Activated CD4-positive, alpha-beta T cell treated with anti-CD3 and anti-CD28 coated beads, Interleukin-10, Interleukin-2, amounts not matched to agents 100 ng/mL and 50 ng/mL, durations not matched to agents 16 hours and 8 hours (primary cell): ENCODE measurements at regions not wholly inside any gene's neighbourhood (a gene's known extent, or its start where the extent isn't known, plus 50 kb on each side); places are given as distances from the start of the nearest gene placed in this dataset.

Source experiments
- DNase-seq: peaks from one replicate; pipeline ENCODE4 v3.0.0-alpha.2; 2020

DNA sequence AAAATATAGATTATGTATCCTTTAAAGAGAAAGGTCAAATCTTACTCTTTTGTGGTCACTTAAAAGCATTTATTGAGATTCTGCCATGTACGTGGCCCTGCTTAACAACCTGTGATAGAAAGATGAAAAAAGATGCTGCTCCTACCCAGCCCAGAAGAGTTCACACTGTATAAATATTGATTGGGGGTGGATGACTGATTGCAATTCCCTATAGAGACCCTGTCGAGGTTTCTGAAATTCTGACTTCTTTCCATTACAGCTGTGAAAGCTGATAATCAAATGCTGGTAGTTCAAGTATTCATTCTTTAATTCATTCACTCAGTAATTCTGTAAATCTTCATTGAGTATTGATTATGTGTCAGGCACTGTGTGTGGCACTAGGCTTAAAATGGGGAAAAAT, 114.1 kb upstream of the CHL1 start:
- DNase-seq: no peak

DNA sequence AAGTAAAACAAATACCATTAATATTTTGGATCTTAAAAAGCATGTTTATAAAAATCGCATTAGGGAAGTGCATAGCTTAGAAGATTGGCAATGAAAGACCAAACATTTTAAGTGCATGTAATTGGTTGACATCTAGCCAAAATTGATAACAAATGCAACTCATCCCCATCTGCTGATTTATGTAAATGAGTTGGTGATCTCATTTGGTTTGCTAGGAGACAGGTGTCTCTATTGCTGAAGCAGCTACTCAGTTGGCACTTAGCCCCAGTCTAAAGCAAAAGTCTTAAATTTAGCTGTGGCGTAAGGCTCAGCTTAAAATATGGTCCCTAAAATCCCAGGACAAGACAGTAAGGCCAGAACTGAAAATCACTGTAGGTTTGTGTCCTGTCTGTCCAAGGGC, 113.5 kb upstream of the CHL1 start:
- no peak for DNase-seq

DNA sequence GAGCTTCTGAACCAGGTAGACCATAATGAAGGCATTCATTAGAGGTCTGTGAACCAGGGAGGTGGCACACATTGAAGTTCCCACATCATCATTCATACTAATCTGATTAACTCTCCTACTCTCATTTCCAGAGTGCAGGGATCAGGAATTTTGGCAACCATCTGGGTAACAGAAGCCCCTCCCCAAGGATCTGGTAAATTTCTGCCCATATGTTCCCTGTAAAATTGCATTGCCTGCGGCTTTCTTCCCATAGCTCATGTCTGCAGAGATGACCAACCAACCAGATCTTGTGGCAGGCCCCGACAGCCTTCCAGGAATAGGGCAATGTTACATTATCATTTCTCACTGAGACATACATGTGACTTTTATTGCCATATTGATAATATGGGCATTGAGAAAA, 111.4 kb upstream of the CHL1 start:
- DNase-seq: no peak

DNA sequence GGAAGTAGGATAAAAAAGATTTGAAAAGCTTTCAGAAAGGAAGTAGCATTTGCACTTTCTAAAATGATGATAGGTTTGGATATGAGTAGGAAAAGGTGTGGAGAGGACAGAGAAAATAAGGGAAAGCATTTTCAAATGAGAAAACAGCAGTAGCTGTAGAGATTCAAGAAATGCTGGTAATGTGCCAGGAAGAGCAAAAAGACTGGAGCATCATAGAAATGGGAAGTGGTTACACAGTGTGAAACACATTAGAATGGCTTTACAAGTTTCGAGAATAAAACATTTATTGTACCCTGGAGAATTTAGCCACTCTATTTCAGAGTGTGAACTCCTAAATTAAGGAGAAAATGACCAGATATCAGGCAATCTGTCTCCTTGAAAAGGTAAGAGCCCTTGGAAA, 108.3 kb upstream of the CHL1 start:
- no peak for DNase-seq

DNA sequence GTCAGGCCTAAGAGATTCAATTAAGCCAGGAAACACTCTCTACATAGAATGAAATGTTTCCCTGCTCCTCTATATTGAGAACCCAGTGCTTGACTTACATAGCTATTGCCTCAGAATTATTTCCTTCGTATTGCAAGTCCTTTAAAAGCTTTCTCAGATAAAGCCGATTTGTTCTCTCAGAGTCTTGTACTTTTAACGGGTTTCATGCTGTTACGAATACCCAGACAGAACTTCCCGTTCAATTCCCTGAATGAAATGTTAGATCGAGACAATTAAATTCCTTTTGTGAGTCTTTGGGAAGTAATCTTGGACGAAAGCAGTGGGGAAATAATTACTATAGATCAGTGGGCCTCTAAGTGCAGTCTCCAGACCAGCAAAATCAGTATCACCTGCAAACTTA, 102.8 kb upstream of the CHL1 start:
- DNase-seq: no peak

DNA sequence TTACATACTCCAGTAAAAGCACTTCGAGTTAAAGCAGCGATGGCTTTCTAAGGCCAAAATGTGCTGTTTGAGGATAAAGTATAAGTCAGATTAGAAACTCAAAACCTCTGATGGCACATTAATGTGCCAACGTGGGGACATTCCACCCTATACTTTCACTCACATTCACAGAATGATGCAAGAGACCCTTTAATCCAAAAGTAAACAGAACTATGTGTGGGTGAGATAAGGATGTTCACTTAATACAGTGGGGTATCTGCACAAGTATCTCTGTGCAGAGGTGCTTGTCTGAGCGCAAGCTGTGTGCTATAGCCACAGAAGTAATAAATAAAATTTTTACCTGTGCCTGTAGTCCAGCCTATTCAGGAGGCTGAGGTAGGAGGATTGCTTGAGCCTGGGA, 100.3 kb upstream of the CHL1 start:
- DNase-seq: no peak

DNA sequence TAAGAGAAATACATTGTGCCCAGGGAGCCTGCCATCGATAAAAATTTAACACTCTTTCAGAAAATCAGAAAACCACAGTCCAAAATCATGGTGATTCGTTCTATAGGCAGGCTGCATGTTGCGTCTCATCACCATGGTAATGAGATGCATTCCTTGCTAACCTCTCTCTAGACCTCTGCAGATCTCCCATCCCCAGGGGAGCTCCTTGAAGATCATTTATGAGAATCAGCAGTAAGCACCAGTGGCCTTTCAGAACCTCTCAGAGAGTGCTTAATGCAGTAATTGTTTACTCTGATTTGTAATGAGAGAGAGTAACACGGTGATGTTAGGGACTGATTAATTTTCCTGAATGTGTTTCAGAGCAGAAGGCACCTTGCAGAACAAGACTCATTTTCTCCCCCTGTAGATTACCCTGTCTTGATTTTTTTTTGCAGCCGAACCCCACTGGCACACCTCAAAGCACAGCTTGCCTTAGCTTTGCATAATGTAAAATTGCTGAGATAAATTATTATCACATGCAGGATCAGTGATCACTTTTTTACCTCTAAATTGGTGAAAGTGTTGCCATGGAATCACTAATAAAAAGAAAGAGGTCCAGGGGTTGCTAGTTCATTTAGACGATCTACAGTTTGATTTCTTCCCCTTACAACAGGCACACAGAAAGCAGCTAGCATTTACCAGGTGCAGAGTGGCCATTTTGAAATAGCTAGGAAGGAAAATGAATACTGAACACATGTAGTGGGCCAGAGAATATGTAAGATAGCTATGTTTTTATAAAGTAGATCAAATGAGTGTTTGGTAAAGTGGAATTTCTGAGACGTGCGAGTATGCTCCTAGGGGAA, 98.9 kb upstream of the CHL1 start:
- no peak for DNase-seq

DNA sequence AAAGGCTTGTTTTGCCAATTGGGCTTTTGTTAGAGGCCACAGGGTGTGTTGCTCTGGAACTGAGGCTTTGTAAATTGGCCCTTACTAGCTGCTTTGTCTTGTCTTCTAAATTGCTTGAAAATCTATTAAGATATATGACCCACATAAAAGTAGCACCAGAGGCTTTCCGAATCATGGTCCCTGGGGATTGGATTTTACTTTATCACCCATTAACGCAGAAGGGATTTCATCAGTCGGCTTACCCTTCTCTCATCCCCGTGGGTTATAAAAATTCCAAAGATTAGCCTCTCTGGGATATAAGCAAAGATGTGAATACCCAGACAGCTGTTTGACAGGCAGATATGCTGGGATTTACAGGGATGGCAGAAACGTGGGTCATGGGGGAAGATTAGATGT, 98.3 kb upstream of the CHL1 start:
- DNase-seq: no peak

DNA sequence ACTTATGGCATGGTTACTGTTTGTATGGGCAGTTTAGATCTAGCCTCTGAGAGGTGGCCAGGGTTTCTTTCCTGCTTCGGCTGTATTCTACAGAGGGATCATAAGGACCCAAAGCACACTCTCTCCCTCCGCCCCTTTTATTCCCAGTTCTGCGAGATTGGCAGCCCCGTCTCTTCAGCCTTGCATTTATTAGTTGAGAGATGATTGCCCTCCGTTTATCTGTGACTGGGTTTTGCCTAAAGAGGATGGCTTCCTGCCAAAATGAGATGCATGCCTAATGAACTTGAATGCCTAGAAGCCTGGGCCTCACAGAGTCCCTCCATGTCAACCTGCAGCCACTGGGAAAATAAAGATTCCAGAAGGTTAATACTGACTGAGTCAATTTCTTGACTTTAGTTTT, 97.1 kb upstream of the CHL1 start:
- DNase-seq: no peak

DNA sequence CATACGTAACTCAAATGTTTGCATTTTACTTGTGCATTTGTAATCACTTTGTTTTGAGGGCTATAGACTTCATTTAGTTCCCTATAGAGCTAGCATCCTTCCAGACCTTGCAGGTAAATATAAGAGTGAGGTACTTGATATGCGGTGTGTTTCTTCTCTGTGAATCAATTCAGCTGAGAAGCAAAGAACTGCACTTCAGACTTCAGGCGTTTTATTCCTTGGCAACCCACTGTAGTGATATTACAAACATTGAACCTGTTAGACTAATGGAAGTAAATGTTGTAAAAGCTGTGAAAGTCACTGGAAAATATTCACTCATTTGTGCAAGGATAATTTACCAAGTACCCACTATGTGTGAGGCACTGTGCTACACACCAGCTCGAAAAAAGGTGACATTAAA, 94.1 kb upstream of the CHL1 start:
- no peak for DNase-seq

DNA sequence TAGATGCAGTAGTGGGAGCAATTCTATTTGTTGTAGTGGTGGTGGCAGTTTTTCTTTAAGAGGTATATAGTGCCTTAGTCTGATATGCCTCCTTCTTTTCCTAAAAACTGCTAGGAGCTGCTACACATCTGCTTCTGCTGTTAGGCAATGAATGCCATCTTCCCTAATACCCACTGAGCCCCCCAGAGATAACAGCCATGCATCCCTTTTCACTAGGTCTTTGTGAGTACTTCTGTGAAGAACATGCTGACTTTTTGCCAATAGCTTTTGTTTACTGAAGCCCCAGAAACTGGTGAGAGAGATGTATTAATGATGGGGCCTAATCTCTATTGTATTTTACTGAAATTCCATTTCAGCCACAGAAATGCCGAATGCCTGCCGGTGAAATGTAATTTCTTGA, 92.6 kb upstream of the CHL1 start:
- DNase-seq: no peak

DNA sequence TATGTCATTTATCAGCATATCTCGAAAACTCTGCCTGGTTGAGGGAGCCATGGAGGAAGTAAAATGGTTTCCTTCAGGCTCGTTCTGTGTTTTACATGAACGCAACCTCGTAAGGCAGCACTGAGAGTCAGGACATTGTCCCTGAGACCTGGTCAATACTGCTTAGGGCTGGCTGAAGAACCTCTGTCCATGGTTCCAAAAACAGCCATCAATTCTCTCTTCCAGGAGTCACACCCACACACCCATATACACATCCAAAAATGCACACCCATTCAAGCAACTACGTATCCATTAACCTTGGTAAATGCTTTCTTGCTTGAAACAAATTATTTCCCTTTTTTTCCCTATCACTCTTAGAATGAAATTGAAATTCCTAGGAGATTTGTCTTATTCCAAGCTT, 91.0 kb upstream of the CHL1 start:
- no peak for DNase-seq

DNA sequence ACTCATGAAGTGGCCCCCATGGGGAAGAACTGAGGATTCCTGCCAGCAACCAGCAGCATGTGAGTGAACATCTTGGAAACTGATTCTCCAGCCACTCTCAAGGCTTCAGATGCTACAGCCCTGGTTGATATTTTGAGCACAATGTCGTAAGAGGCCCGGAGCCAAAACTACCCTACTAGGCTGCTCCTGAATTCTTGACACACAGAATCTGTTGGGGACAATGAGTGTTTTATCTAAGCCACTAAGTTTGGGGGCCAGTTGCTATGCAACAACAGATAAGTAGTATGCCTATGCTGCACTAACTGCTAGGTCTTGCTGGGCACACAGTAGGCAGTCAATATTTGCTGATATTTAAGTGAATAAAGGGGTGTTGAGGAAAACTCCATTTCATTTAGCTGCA, 89.9 kb upstream of the CHL1 start:
- DNase-seq: no peak

DNA sequence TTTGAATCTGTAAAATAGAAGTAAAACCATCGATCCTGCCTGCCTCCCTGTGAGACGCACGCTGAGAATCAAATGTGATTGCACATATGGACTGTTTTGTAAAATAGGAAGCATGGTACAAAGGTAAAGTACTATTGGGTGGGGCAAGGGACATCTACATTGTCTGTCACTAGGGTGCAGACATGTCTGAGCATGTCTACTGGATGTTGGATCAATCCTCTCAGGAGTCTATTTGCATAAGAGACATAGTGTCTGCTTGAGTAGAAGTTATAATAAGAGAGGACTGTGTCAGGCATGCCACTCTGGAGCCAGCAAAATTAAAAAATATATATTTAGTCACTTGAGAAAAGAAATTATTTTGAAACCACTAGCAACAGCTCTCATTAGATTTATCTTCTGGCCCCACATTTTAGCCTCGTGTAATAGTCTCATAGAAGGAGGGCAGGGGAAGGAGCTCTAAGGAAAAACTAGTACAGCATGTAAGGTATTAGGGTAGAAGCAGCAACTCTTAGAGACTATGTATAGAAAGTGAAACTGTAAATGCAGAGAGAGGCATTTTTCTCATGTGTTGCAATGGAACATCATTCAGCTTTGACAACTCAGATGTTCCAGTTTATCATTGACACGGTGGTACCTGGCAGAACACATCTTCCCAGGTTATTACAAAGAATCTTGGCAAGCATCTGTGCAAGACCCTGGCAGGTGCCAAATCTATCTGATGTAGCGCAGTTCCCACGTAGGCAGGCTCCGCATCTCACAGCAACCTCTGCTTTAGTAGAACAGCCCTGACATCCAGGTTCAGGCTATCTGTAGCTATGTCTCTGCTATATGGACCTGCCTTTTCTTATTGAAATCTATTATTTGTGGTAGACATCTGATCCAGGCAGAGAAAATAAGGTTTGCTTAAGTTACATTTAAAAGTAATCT, 85.2 kb upstream of the CHL1 start:
- DNase-seq: no peak

DNA sequence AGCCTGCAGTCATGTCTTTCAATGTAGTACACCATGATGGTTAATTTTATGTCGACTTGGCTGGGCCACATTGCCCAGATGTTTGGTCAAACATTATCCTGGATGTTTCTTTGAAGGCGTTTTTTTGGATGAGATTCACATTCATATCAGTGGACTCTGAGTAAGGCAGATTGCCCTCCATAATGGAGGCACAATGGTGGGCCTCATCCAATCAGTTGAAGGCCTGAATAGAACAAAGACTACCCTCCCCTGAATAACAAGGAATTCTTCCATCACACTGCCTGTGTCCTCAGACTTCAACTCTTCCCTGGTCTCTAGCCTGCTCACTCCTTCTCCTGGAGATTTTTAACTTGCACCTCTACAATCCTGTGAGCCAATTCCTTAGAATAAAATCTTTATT, 83.8 kb upstream of the CHL1 start:
- DNase-seq: no peak

DNA sequence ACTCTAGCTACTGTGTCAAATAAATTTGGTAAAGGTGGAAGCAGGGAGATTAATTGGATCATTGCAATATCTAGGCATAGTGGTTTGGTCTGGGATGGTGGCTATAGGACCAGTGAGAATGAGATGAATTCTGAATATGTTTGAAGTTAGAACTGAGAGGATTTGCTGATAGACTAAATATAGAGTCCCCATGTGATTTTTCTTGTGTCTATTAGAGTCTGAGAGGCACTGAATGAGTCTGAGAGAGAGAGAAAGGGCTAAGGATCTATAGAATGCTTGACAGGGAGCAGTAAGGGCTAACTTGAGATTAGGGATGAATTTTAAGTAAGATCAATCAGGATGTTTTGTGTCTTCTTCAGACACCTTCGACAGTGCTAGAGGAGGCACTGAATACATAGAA, 77.9 kb upstream of the CHL1 start:
- no peak for DNase-seq

DNA sequence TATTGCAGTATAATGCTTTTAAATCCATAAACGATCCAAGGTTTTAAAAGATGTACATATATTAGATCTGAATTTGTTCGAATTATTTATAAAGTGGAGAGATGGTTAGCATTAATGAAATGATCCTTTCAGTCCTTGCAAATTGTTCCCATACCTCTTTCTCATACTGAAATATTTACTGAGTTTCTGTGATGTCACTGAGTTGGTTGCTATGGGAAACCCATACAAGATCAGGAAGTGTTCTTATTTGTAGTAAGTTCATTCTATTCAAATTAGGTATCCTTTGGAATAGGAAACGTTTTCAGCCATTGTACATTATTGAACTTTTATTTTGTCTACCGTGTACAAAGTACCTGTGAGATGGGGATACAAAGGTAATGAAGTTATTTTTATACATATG, 73.2 kb upstream of the CHL1 start:
- no peak for DNase-seq

DNA sequence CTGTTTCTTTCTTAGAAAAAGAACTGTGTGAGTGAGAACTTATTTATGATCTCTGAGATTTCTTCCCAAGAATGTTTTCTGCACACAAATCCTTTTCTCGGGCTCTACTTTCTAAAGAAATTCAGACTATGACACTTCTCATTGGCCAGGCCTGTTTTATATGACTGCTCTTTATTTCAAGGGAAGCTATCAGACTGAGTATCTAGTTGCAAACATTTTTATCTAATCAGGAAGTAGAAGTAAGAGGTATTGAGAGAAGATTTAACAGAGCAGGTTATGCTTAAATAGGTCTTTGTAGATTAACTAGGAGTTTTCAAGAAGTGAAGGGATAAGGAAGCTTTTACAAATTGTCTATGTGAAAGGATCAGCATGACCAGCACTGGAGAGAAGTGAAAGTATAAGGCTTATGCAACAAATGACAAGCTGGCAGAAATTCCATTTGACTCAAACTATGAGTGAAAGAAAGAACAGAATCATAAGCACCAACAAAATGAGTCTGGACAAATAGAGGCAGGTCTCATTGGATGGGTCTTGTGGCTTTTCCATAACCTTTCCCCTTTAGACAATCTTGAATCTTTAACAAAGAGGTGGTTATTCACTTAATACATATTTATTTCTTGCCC, 71.9 kb upstream of the CHL1 start:
- DNase-seq: no peak

DNA sequence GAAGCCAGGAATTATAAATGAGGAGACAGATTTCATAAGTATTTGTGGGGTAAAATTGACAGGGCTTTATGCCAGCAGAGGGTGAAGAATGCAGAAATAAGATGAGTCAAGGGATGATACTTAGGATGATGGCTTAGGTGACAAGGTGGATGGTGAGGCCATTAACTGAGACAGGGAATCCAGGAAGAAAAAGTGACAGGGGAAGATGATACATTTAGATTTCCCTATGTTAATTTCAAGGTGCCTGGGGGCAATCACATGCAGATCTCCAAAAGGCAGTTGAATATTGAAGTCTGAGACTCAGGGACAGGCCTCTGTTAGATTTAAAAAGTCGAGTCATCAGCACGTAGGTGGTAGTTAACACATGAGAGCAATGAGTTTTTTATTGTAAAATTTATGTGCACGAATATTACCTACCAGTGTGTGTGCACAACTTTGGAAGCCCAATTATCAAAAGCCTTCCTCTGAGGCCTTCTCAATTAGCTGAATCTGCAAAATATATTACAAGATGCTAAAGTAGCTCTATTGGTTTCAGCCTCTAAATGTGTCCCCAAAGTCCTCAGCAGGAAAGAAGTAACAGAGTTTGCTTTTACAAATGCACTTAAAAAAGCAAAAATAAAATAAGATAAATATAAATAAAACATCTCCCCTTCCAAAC, 67.9 kb upstream of the CHL1 start:
- DNase-seq: no peak

DNA sequence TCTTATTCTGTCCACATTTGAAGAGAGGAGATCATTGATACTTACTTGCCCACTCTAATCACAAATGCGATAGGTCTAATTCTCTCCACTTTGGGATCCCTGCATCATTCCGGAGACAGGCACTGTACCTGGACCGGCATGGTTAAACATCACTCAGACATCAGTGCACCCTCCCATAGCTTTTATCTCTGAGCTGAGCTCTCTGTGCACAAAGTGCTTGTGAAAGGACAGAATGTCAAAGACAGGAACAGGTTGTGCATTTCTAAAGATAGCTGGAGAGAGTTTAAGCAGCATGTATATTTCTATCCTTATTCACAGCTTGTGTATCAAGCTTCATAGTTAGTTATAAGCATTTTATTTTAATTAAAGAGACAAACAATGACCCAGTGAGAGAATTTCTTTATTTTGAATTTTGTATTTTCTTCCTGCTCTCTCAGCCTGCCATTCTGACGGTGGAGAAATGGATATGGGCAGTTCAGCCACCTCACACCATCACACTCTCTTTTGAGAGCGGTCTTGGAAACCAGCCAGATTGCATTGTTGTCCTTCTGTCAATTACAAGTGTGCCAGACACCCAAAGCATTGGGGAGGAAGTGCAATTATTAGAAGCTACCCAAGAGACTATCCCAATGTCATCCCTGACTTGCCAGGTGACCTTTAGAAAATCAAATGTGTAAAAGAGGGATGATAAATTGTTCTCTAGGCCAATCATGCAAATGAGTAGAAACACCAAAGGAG, 65.2 kb upstream of the CHL1 start:
- DNase-seq: no peak

DNA sequence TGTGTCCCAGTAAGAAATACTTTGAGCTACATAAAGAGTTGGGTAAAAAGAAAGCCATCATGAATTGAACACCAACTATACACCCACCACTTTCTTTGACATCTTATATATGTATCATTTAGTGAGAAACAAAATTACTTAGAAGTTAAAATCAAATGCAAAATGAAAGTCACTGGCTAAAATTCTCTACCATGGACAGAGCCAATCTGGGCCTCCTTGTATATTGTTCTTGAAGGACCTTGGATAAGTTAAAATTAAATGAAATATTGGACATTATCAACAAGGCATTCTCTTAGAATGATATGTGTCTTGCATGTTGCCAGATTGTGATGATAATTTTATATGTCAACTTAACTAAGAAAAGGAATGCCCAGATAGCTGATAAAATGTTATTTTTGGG, 64.2 kb upstream of the CHL1 start:
- no peak for DNase-seq

DNA sequence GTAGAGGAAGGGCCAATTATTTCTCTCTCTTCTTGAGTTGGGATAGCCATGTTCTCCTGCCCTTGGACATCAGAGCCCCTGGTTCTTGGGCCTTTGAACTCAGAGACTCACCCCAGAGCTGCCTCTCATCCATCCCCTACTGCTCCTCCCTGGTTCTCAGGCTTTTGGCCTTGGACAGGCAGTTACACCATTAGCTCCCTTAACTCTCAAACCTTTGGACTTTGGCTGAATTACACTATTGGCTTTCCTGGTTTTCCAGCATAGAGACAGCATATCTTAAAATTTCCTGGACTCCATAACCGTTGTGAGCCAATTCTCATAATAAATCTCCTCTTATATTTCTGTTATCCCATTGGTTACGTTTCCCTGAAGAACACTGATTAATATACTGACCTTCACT, 63.7 kb upstream of the CHL1 start:
- no peak for DNase-seq
